ENCODE measurements at regions not wholly inside any gene's neighbourhood (a gene's known extent, or its start where the extent isn't known, plus 50 kb on each side); places are given as distances from the start of the nearest gene placed in this dataset.

DNA sequence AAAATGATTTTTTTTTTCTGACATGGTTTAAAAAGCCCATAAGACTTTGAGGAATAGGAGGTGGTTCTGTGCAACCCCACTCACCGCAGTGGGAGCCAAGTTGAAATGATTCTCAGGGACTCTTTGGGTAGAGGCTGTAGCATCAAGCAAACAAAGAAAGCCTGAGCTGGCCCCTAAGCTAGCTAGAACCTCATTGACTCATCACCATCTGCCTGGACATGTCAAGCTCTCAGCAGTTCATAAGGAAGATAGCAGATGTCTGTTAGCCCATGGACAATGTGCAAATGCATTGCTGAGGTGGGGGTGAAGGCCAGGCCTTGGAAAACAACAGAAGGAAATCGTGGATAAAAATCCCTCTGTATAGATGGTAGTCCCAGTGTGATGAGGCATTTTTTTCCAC is 234.8 kb downstream of the NR2F2 start:
- no peaks in the 10 kb centered on the region for H3K79me2 ChIP-seq (ENCODE audit: control insufficient read depth, insufficient read depth, low read length)
- H3K36me3 ChIP-seq (ENCODE audit: control insufficient read depth in 2 of 2, extremely low read depth in 1 of 2, insufficient read depth in 2 of 2, low read length in 2 of 2) = no peaks in the 10 kb centered on the region
- H3K9me3 ChIP-seq (replicated peaks; ENCODE audit: control insufficient read depth, insufficient read depth, low read length) = no peaks in the 10 kb centered on the region
- intact Hi-C loops (cut with micrococcal nuclease) = no loop called here
- H3K9me1 ChIP-seq (replicated peaks; ENCODE audit: control insufficient read depth, extremely low read depth, insufficient read depth, low read length) = no peaks in the 10 kb centered on the region
- no peaks in the 10 kb centered on the region for H3K4me1 ChIP-seq (ENCODE audit: control insufficient read depth, extremely low read depth, insufficient read depth, low read length)
- no peak overlapping the region for H2AFZ ChIP-seq (ENCODE audit: low read depth, low read length)
- H3K27ac ChIP-seq (ENCODE audit: insufficient read depth, low read depth, low read length) = no peak overlapping the region
- no peak overlapping the region for H3K9ac ChIP-seq (replicated peaks; ENCODE audit: extremely low read depth, insufficient read depth, low read length)
- DNase-seq (ENCODE audit: low read depth, low spot score) (no peak), FAIRE-seq (no peak)
- no peak overlapping the region for H3K4me2 ChIP-seq (ENCODE audit: insufficient read depth, low read length)
- no TSS peak for BruUV-seq (replicated peaks)
- no peaks in the 10 kb centered on the region for H4K20me1 ChIP-seq (replicated peaks; ENCODE audit: control insufficient read depth, extremely low read depth, insufficient read depth, low read length)
- POLR2A ChIA-PET = no interaction called here
- dilution Hi-C loops (cut with MboI; ENCODE audit: extremely low pct_ligation_motif_present, low sequenced_read_pairs) = no loop called here
- H3K4me3 ChIP-seq (replicated peaks in 1 of 3; ENCODE audit: insufficient read depth in 1 of 3, low read depth in 1 of 3, low read length in 3 of 3) = no peak overlapping the region
- CTCF ChIA-PET = no interaction called here
- TF ChIP-seq MYC (IDR thresholded peaks at IDR 0.05; ENCODE audit: low read depth, low read length) (no peak), FOS (IDR thresholded peaks at IDR 0.05; ENCODE audit: borderline replicate concordance, insufficient read depth, low read length) (no peak), EZH2 (IDR thresholded peaks at IDR 0.05; ENCODE audit: borderline replicate concordance, low read depth, low read length, severe bottlenecking) (no peak), JUN (IDR thresholded peaks at IDR 0.05; ENCODE audit: borderline replicate concordance, insufficient read depth, insufficient read length, low read depth) (no peak), GATA2 (IDR thresholded peaks at IDR 0.05; ENCODE audit: insufficient read depth, insufficient read length, low read depth, low read length) (no peak), POLR2AphosphoS5 (IDR thresholded peaks at IDR 0.05; ENCODE audit: insufficient read depth, low read depth, low read length) (no peak)
- TF ChIP-seq, protein P1, sequence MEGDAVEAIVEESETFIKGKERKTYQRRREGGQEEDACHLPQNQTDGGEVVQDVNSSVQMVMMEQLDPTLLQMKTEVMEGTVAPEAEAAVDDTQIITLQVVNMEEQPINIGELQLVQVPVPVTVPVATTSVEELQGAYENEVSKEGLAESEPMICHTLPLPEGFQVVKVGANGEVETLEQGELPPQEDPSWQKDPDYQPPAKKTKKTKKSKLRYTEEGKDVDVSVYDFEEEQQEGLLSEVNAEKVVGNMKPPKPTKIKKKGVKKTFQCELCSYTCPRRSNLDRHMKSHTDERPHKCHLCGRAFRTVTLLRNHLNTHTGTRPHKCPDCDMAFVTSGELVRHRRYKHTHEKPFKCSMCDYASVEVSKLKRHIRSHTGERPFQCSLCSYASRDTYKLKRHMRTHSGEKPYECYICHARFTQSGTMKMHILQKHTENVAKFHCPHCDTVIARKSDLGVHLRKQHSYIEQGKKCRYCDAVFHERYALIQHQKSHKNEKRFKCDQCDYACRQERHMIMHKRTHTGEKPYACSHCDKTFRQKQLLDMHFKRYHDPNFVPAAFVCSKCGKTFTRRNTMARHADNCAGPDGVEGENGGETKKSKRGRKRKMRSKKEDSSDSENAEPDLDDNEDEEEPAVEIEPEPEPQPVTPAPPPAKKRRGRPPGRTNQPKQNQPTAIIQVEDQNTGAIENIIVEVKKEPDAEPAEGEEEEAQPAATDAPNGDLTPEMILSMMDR (IDR thresholded peaks at IDR 0.05; ENCODE audit: extremely low read depth in 1 of 2, insufficient read depth in 1 of 2, low read depth in 1 of 2, low read length in 2 of 2) = no peak
- TF ChIP-seq, protein P2, sequence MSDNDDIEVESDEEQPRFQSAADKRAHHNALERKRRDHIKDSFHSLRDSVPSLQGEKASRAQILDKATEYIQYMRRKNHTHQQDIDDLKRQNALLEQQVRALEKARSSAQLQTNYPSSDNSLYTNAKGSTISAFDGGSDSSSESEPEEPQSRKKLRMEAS (IDR thresholded peaks at IDR 0.05; ENCODE audit: insufficient read depth, insufficient read length) = no peak
- H3K27me3 ChIP-seq (ENCODE audit: control insufficient read depth in 2 of 2, insufficient read depth in 2 of 2, low read length in 2 of 2) = no peaks in the 10 kb centered on the region

Data from endothelial cell of umbilical vein (primary cell).